ENCODE measurements at regions not wholly inside any gene's neighbourhood (a gene's known extent, or its start where the extent isn't known, plus 50 kb on each side); places are given as distances from the start of the nearest gene placed in this dataset.

- ATAC-seq (no peak), FAIRE-seq (peak; percentile 15), DNase-seq (ENCODE audit: extremely low read depth in 1 of 4, low spot score in 3 of 4) (no peak)
- H3K9ac ChIP-seq (ENCODE audit: insufficient read depth in 1 of 2, low read depth in 2 of 2, low read length in 2 of 2), result no peak overlapping the region
- BruUV-seq (replicated peaks), result no TSS peak
- H3K4me1 ChIP-seq (replicated peaks in 1 of 2; ENCODE audit: control insufficient read depth in 2 of 2, insufficient read depth in 2 of 2, low read length in 2 of 2), result peaks cover 0 to 5% of the 10 kb centered on the region in 2 experiments; a peak in 1 of 5 replicates
- intact Hi-C loops (cut with micrococcal nuclease) (no loop called here), in situ Hi-C loops (cut with MboI) (no loop called here)
- H2AFZ ChIP-seq (ENCODE audit: low read depth, low read length), result no peak overlapping the region
- no peaks in the 10 kb centered on the region for H3K9me1 ChIP-seq (ENCODE audit: control insufficient read depth, insufficient read depth, low read length)
- H3K36me3 ChIP-seq (ENCODE audit: control insufficient read depth, insufficient read depth, low read length), result no peaks in the 10 kb centered on the region
- no peaks in the 10 kb centered on the region for H4K20me1 ChIP-seq (replicated peaks; ENCODE audit: control insufficient read depth, insufficient read depth, low read length)
- WGBS (ENCODE audit: insufficient coverage, low coverage, missing lambda C conversion rate), result 0% methylated on average over 1 of the region's 1 CpG
- H3K4me3 ChIP-seq, result no peak overlapping the region
- ChIA-PET CTCF (ENCODE audit: low intra/inter-chr PET ratio) (no interaction called here), POLR2A (no interaction called here)
- peaks cover 3 to 6% of the 10 kb centered on the region in 2 experiments; a peak in 2 of 5 replicates for H3K27me3 ChIP-seq (ENCODE audit: control insufficient read depth in 2 of 2, insufficient read depth in 2 of 2, low read length in 2 of 2)
- no peaks in the 10 kb centered on the region for H3K9me3 ChIP-seq (replicated peaks; ENCODE audit: control insufficient read depth, insufficient read depth, low read depth, low read length)
- H3K4me2 ChIP-seq (ENCODE audit: insufficient read depth, low read length), result no peak overlapping the region
- no peaks in the 10 kb centered on the region for H3K79me2 ChIP-seq (ENCODE audit: control insufficient read depth, insufficient read depth, low read length)
- no peak overlapping the region for H3K27ac ChIP-seq (ENCODE audit: extremely low read depth, low read depth, low read length)
- peak; percentile 89 for TF ChIP-seq MAFK (IDR thresholded peaks at IDR 0.05; ENCODE audit: low read length)
- TF ChIP-seq NFE2 (IDR thresholded peaks at IDR 0.05; ENCODE audit: low read depth), result peak; percentile 87
- TF ChIP-seq KDM1A (IDR thresholded peaks at IDR 0.05), result peak; percentile 24 to 35; a peak in 1 of 4 replicates
- no peak for TF ChIP-seq CXXC5 (CRISPR knock-in tag; IDR thresholded peaks at IDR 0.05)
- TF ChIP-seq SNIP1 (IDR thresholded peaks at IDR 0.05; ENCODE audit: low read depth), result no peak
- TF ChIP-seq ZNF512 (tag; IDR thresholded peaks at IDR 0.05), result no peak
- no peak for TF ChIP-seq FOXO4 (CRISPR knock-in tag; IDR thresholded peaks at IDR 0.05)
- no peak for TF ChIP-seq SMAD1 (IDR thresholded peaks at IDR 0.05; ENCODE audit: low read depth, low read length, partially characterized antibody)
- 0 out of 2 replicates have a peak, but pooled peaks have one; percentile 43 for TF ChIP-seq ARID1B (IDR thresholded peaks at IDR 0.05)
- no peak for TF ChIP-seq HDAC3 (IDR thresholded peaks at IDR 0.05; ENCODE audit: borderline replicate concordance, partially characterized antibody)
- no peak for TF ChIP-seq ZZZ3 (IDR thresholded peaks at IDR 0.05)
- no peak for TF ChIP-seq HDAC6 (IDR thresholded peaks at IDR 0.05; ENCODE audit: low read depth, low read length)
- no peak for TF ChIP-seq PTRF (tag; IDR thresholded peaks at IDR 0.05)
- 0 out of 2 replicates have a peak, but pooled peaks have one; percentile 15 for TF ChIP-seq SMARCE1 (IDR thresholded peaks at IDR 0.05)
- peak; percentile 32; the same call in 1 of the 2 replicates for TF ChIP-seq FOSL1 (tag; conservative IDR thresholded peaks at IDR 0.05)
- TF ChIP-seq SUPT5H (IDR thresholded peaks at IDR 0.05), result no peak
- TF ChIP-seq MEF2D (tag; conservative IDR thresholded peaks at IDR 0.05; ENCODE audit: low read depth), result 0 out of 2 replicates have a peak, but pooled peaks have one; percentile 17
- TF ChIP-seq MAFG (tag; conservative IDR thresholded peaks at IDR 0.05), result peak; percentile 99
- TF ChIP-seq NFE2L1 (tag; IDR thresholded peaks at IDR 0.05; ENCODE audit: borderline replicate concordance, low read depth), result peak; percentile 96
Observed at GRCh38 chr6:16851758-16852157, 90.5 kb upstream of the ATXN1 start.

Measured in K562 (cell line).